WTC11 (cell line): ENCODE measurements at regions not wholly inside any gene's neighbourhood (a gene's known extent, or its start where the extent isn't known, plus 50 kb on each side); places are given as distances from the start of the nearest gene placed in this dataset.

Experiments
- ATAC-seq: fragments of 200-7000 bp; cut with Tn5 transposase; 2 replicates; pipeline ENCODE4 v1.10.0; 2021; ENCODE audit warnings: mild to moderate bottlenecking, moderate library complexity
- CTCF ChIA-PET: fragments of 300-600 bp; sonication (Branson Sonifier 250); formaldehyde crosslinking; loops from one replicate; lab custom pipeline; 2021; ENCODE audit warnings: antibody characterized with exemption; lab: Charles Lee
- POLR2A ChIA-PET: fragments of 350-600 bp; sonication (Branson Sonifier 250); formaldehyde crosslinking; loops from one replicate; lab custom pipeline; 2021; ENCODE audit warnings: antibody characterized with exemption; lab: Charles Lee
- DNase-seq: peaks from one replicate; pipeline ENCODE4 v3.0.0; 2021; ENCODE audit warnings: low spot score
- H3K27ac Mint-ChIP-seq: 2 replicates; pipeline ENCODE4 v1.8.0; 2021; ENCODE audit warnings: mixed read lengths
- H3K27me3 Mint-ChIP-seq: 2 replicates; pipeline ENCODE4 v1.8.0; 2021; ENCODE audit warnings: low read depth, mild to moderate bottlenecking, moderate library complexity, mixed read lengths
- H3K36me3 Mint-ChIP-seq: 2 replicates; pipeline ENCODE4 v1.8.0; 2021; ENCODE audit warnings: mixed read lengths
- H3K4me1 Mint-ChIP-seq: 2 replicates; pipeline ENCODE4 v1.8.0; 2022; ENCODE audit warnings: mixed read lengths
- H3K4me3 Mint-ChIP-seq: 2 replicates; pipeline ENCODE4 v1.8.0; 2021; ENCODE audit warnings: mild to moderate bottlenecking, moderate library complexity, mixed read lengths
- H3K9me3 Mint-ChIP-seq: 2 replicates; pipeline ENCODE4 v1.8.0; 2021; ENCODE audit warnings: mixed read lengths
- CREM ChIP-seq: sonication (generic); formaldehyde crosslinking; IDR thresholded peaks from 2 replicates; pipeline ENCODE4 v1.8.1; 2022; ENCODE audit warnings: mild to moderate bottlenecking, missing genetic modification reagents, moderate library complexity
- EMX1 ChIP-seq: fragments of 250-450 bp; sonication (Bioruptor Pico); IDR thresholded peaks from 2 replicates; pipeline ENCODE4 v1.8.0; 2021; ENCODE audit warnings: mild to moderate bottlenecking
- NR2C2 ChIP-seq: sonication (generic); formaldehyde crosslinking; IDR thresholded peaks from 2 replicates; pipeline ENCODE4 v1.8.0; 2022; ENCODE audit warnings: mild to moderate bottlenecking, missing genetic modification reagents
- PRRX2 ChIP-seq: fragments of 250-450 bp; sonication (Bioruptor Pico); IDR thresholded peaks from 2 replicates; pipeline ENCODE4 v1.8.0; 2021; ENCODE audit warnings: mild to moderate bottlenecking
- RELA ChIP-seq: sonication (generic); formaldehyde crosslinking; IDR thresholded peaks from 2 replicates; pipeline ENCODE4 v1.8.1; 2022; ENCODE audit warnings: missing genetic modification reagents, mild to moderate bottlenecking, borderline replicate concordance
- ZNF396 ChIP-seq: fragments of 250-450 bp; sonication (Bioruptor Pico); IDR thresholded peaks from 2 replicates; pipeline ENCODE4 v1.8.0; 2021; ENCODE audit warnings: mild to moderate bottlenecking, moderate library complexity, borderline replicate concordance
- TF ChIP-seq, protein P1 (sequence below): fragments of 250-450 bp; sonication (Bioruptor Pico); IDR thresholded peaks from 2 replicates; pipeline ENCODE4 v2.1.2; 2022; ENCODE audit warnings: mild to moderate bottlenecking, moderate library complexity
- TF ChIP-seq, protein P2 (sequence below): sonication (generic); formaldehyde crosslinking; IDR thresholded peaks from 2 replicates; pipeline ENCODE4 v1.8.1; 2022; ENCODE audit warnings: missing genetic modification reagents, borderline replicate concordance
- TF ChIP-seq, protein P3 (sequence below): sonication (generic); formaldehyde crosslinking; IDR thresholded peaks from 2 replicates; pipeline ENCODE4 v1.8.1; 2022; ENCODE audit warnings: low read depth, missing genetic modification reagents, borderline replicate concordance
- TF ChIP-seq, protein P4 (sequence below): sonication (generic); formaldehyde crosslinking; IDR thresholded peaks from 2 replicates; pipeline ENCODE4 v1.8.0; 2023; ENCODE audit warnings: missing genetic modification reagents, mild to moderate bottlenecking, borderline replicate concordance
- TF ChIP-seq, protein P5 (sequence below): fragments of 250-450 bp; sonication (Bioruptor Pico); IDR thresholded peaks from 2 replicates; pipeline ENCODE4 v1.8.0; 2021; ENCODE audit warnings: mild to moderate bottlenecking
- TF ChIP-seq, protein P6 (sequence below): sonication (generic); formaldehyde crosslinking; IDR thresholded peaks from 2 replicates; pipeline ENCODE4 v1.8.0; 2022; ENCODE audit warnings: mild to moderate bottlenecking, missing genetic modification reagents
- TF ChIP-seq, protein P7 (sequence below): fragments of 250-450 bp; sonication (Bioruptor Pico); IDR thresholded peaks from 2 replicates; pipeline ENCODE4 v1.9.0; 2021; ENCODE audit warnings: moderate library complexity, mild to moderate bottlenecking, inconsistent platforms, borderline replicate concordance

DNA sequence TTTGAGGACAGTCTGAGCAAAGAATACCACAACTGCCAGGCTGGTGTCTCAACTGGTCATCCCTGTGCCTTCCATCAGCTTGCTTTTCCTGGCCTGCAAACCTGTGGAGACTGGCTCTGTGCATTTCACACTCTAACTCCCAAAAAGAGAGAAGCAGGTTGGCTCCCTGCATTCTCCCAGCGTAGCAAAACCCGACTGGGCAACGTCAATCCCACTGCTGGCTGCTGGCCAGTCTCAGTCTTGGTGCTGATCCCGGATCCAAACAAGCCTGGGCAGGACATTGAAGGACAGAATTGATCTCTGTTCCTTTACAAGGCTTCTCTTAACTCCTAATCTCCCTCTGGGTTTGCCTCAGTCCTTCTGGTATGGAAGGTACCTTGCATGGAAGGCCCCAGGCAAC is 65.4 kb downstream of the FZD10 start (continued):
- TF ChIP-seq, protein P1, sequence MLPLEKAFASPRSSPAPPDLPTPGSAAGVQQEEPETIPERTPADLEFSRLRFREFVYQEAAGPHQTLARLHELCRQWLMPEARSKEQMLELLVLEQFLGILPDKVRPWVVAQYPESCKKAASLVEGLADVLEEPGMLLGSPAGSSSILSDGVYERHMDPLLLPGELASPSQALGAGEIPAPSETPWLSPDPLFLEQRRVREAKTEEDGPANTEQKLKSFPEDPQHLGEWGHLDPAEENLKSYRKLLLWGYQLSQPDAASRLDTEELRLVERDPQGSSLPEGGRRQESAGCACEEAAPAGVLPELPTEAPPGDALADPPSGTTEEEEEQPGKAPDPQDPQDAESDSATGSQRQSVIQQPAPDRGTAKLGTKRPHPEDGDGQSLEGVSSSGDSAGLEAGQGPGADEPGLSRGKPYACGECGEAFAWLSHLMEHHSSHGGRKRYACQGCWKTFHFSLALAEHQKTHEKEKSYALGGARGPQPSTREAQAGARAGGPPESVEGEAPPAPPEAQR (CRISPR knock-in tag): no peak
- TF ChIP-seq, protein P2, sequence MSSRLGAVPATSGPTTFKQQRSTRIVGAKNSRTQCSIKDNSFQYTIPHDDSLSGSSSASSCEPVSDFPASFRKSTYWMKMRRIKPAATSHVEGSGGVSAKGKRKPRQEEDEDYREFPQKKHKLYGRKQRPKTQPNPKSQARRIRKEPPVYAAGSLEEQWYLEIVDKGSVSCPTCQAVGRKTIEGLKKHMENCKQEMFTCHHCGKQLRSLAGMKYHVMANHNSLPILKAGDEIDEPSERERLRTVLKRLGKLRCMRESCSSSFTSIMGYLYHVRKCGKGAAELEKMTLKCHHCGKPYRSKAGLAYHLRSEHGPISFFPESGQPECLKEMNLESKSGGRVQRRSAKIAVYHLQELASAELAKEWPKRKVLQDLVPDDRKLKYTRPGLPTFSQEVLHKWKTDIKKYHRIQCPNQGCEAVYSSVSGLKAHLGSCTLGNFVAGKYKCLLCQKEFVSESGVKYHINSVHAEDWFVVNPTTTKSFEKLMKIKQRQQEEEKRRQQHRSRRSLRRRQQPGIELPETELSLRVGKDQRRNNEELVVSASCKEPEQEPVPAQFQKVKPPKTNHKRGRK (CRISPR knock-in tag): no peak

DNA sequence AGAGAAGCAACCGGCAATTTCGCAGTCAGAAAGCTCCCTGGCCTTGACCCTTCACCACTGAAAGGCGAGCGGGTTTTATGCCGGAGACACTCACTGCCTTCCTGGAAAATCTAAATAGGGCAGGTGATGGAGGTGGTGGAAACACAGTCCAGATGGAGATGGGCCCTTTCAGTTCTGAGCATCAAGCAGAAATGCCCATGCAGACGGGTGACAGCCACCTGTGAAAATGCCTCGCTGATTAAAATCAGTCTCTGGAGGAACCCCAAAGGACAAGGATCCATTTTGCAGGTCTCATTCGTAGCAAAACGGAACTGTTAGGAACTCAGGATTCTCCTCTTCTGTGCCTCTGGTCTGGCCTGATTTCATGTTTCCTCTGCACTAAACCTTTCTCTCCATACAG is 74.2 kb downstream of the FZD10 start:
- H3K9me3 Mint-ChIP-seq: peaks cover 74% of the 10 kb centered on the region
- H3K36me3 Mint-ChIP-seq: peaks cover 41% of the 10 kb centered on the region
- CTCF ChIA-PET: no interaction called here
- H3K27me3 Mint-ChIP-seq: peaks cover 23% of the 10 kb centered on the region
- no peak for DNase-seq
- TF ChIP-seq PRRX2 (CRISPR knock-in tag) (no peak), RELA (no peak), NR2C2 (no peak)
- TF ChIP-seq, protein P3, sequence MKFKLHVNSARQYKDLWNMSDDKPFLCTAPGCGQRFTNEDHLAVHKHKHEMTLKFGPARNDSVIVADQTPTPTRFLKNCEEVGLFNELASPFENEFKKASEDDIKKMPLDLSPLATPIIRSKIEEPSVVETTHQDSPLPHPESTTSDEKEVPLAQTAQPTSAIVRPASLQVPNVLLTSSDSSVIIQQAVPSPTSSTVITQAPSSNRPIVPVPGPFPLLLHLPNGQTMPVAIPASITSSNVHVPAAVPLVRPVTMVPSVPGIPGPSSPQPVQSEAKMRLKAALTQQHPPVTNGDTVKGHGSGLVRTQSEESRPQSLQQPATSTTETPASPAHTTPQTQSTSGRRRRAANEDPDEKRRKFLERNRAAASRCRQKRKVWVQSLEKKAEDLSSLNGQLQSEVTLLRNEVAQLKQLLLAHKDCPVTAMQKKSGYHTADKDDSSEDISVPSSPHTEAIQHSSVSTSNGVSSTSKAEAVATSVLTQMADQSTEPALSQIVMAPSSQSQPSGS (CRISPR knock-in tag): no peak
- no peaks in the 10 kb centered on the region for H3K4me1 Mint-ChIP-seq
- ATAC-seq: no peak
- no peak overlapping the region for H3K27ac Mint-ChIP-seq
- H3K4me3 Mint-ChIP-seq: no peak overlapping the region
- POLR2A ChIA-PET: no interaction called here

DNA sequence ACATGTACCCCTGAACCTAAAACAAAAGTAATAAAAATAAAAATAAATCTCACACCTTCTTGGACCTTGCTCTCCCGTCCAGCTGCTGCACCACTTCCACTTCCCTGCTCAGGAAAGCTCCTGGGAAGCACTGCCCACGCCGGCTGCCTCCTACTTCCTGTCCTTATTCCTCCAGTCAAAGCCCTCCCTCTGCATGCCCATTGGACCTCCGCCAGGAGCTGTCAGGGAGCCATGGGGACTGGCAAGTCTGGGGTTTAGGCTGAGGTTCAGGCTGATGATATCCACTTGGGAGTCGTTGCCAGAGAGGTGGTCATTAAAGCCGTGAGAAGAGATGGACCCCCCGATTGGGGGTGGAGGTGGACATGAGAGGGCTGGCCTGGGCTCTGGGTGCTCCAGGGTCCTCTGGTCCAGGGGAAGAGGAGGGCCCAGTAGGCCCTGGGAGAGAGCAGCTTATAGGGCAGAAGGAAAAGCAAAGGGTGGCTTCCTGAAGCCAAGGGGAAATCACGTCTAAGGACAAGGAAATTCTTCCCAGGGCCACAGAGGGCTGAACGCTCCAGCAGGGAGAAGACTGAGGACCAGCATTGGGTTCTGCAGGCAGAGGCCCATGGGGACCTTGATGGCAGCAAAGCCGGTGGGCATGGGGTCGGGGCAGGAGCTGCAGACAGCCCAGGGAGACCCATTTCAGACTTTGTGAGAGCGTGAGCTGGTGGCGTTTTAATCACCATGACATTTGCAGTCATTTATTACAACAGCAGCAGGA is 78.7 kb downstream of the FZD10 start:
- DNase-seq: no peak
- Mint-ChIP-seq H3K4me1 (no peaks in the 10 kb centered on the region), H3K36me3 (peaks cover 35% of the 10 kb centered on the region), H3K27ac (no peak overlapping the region), H3K9me3 (peaks cover 71% of the 10 kb centered on the region), H3K27me3 (peaks cover 20% of the 10 kb centered on the region), H3K4me3 (no peak overlapping the region)
- CTCF ChIA-PET: interaction anchor here (1.1 kb wide), 1 partner anchor 214 kb away, joined by 3 read pairs; no protein-coding TSS in a partner anchor
- POLR2A ChIA-PET: no interaction called here
- TF ChIP-seq EMX1 (CRISPR knock-in tag): no peak
- ATAC-seq: no peak

DNA sequence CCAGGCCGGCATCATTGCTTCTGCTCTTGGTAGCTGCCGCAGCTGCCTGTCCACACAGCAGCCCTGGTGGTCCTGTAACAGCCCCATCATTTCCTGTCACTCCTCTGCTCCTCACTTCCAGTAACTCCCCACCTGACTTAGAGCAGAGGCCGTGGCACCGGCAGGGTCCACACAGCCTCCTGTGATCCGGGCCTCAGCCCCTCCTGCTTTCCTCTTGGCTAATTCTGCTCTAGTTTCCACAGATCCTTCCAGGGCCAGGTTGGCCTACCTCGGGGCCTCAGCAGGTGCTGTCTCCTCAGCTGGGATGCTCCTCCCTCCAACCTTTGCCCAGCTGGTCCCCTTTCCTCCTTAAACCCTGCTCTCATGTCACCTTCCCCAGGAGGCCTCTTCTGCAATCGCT is 80.2 kb downstream of the FZD10 start:
- Mint-ChIP-seq H3K4me3 (no peak overlapping the region), H3K36me3 (peaks cover 42% of the 10 kb centered on the region), H3K27ac (no peak overlapping the region), H3K9me3 (peaks cover 75% of the 10 kb centered on the region), H3K4me1 (no peaks in the 10 kb centered on the region), H3K27me3 (peaks cover 18% of the 10 kb centered on the region)
- POLR2A ChIA-PET: no interaction called here
- CTCF ChIA-PET: interaction anchor here (1.1 kb wide), 1 partner anchor 216 kb away, joined by 3 read pairs; no protein-coding TSS in a partner anchor
- TF ChIP-seq, protein P4, sequence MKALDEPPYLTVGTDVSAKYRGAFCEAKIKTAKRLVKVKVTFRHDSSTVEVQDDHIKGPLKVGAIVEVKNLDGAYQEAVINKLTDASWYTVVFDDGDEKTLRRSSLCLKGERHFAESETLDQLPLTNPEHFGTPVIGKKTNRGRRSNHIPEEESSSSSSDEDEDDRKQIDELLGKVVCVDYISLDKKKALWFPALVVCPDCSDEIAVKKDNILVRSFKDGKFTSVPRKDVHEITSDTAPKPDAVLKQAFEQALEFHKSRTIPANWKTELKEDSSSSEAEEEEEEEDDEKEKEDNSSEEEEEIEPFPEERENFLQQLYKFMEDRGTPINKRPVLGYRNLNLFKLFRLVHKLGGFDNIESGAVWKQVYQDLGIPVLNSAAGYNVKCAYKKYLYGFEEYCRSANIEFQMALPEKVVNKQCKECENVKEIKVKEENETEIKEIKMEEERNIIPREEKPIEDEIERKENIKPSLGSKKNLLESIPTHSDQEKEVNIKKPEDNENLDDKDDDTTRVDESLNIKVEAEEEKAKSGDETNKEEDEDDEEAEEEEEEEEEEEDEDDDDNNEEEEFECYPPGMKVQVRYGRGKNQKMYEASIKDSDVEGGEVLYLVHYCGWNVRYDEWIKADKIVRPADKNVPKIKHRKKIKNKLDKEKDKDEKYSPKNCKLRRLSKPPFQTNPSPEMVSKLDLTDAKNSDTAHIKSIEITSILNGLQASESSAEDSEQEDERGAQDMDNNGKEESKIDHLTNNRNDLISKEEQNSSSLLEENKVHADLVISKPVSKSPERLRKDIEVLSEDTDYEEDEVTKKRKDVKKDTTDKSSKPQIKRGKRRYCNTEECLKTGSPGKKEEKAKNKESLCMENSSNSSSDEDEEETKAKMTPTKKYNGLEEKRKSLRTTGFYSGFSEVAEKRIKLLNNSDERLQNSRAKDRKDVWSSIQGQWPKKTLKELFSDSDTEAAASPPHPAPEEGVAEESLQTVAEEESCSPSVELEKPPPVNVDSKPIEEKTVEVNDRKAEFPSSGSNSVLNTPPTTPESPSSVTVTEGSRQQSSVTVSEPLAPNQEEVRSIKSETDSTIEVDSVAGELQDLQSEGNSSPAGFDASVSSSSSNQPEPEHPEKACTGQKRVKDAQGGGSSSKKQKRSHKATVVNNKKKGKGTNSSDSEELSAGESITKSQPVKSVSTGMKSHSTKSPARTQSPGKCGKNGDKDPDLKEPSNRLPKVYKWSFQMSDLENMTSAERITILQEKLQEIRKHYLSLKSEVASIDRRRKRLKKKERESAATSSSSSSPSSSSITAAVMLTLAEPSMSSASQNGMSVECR (CRISPR knock-in tag): no peak
- TF ChIP-seq ZNF396 (no peak), CREM (no peak)
- TF ChIP-seq, protein P5, sequence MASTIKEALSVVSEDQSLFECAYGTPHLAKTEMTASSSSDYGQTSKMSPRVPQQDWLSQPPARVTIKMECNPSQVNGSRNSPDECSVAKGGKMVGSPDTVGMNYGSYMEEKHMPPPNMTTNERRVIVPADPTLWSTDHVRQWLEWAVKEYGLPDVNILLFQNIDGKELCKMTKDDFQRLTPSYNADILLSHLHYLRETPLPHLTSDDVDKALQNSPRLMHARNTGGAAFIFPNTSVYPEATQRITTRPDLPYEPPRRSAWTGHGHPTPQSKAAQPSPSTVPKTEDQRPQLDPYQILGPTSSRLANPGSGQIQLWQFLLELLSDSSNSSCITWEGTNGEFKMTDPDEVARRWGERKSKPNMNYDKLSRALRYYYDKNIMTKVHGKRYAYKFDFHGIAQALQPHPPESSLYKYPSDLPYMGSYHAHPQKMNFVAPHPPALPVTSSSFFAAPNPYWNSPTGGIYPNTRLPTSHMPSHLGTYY (CRISPR knock-in tag): no peak
- TF ChIP-seq, protein P6, sequence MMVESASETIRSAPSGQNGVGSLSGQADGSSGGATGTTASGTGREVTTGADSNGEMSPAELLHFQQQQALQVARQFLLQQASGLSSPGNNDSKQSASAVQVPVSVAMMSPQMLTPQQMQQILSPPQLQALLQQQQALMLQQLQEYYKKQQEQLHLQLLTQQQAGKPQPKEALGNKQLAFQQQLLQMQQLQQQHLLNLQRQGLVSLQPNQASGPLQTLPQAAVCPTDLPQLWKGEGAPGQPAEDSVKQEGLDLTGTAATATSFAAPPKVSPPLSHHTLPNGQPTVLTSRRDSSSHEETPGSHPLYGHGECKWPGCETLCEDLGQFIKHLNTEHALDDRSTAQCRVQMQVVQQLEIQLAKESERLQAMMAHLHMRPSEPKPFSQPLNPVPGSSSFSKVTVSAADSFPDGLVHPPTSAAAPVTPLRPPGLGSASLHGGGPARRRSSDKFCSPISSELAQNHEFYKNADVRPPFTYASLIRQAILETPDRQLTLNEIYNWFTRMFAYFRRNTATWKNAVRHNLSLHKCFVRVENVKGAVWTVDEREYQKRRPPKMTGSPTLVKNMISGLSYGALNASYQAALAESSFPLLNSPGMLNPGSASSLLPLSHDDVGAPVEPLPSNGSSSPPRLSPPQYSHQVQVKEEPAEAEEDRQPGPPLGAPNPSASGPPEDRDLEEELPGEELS (CRISPR knock-in tag): no peak
- TF ChIP-seq, protein P7, sequence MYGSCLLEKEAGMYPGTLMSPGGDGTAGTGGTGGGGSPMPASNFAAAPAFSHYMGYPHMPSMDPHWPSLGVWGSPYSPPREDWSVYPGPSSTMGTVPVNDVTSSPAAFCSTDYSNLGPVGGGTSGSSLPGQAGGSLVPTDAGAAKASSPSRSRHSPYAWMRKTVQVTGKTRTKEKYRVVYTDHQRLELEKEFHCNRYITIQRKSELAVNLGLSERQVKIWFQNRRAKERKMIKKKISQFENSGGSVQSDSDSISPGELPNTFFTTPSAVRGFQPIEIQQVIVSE (CRISPR knock-in tag): no peak
- DNase-seq (no peak), ATAC-seq (no peak)
